ENCODE measurements at regions not wholly inside any gene's neighbourhood (a gene's known extent, or its start where the extent isn't known, plus 50 kb on each side); places are given as distances from the start of the nearest gene placed in this dataset.
A peak's percentile ranks its signal among the peaks of the same experiment; 100 is the strongest.

- DNase-seq (no peak), ATAC-seq (ENCODE audit: poor library complexity) (no peak)
- intact Hi-C loops (cut with DNase I), result no loop called here
Measured at GRCh38 chr2:194155431-194155830, 1501.6 kb upstream of the SLC39A10 start.

GRCh38 chr2:194151231-194151630 is 1505.8 kb upstream of the SLC39A10 start:
- DNase-seq (no peak), ATAC-seq (ENCODE audit: poor library complexity) (no peak)
- intact Hi-C loops (cut with DNase I), result no loop called here

GRCh38 chr2:194135463-194135862 is 1521.6 kb upstream of the SLC39A10 start:
- DNase-seq, result no peak
- no peak for ATAC-seq (ENCODE audit: poor library complexity)
- intact Hi-C loops (cut with DNase I), result no loop called here

- intact Hi-C loops (cut with DNase I), result no loop called here
- DNase-seq (no peak), ATAC-seq (ENCODE audit: poor library complexity) (no peak)
Measured at GRCh38 chr2:194128810-194129209, 1528.2 kb upstream of the SLC39A10 start.

GRCh38 chr2:194126418-194126817 is 1530.6 kb upstream of the SLC39A10 start:
- no peak for ATAC-seq (ENCODE audit: poor library complexity)
- intact Hi-C loops (cut with DNase I), result no loop called here
- no peak for DNase-seq

- ATAC-seq (ENCODE audit: poor library complexity), result no peak
- no peak for DNase-seq
- intact Hi-C loops (cut with DNase I), result no loop called here
Measured at GRCh38 chr2:194116861-194117260, 1540.2 kb upstream of the SLC39A10 start.

- DNase-seq (no peak), ATAC-seq (ENCODE audit: poor library complexity) (no peak)
- intact Hi-C loops (cut with DNase I), result no loop called here
Measured at GRCh38 chr2:194105358-194105757, 1551.7 kb upstream of the SLC39A10 start.

- intact Hi-C loops (cut with DNase I), result no loop called here
- no peak for DNase-seq
- peak; percentile 29 for ATAC-seq (ENCODE audit: poor library complexity)
Measured at GRCh38 chr2:194104687-194105086, 1552.3 kb upstream of the SLC39A10 start.

- ATAC-seq (ENCODE audit: poor library complexity), result no peak
- intact Hi-C loops (cut with DNase I), result no loop called here
- no peak for DNase-seq
Measured at GRCh38 chr2:194103941-194104659, 1552.9 kb upstream of the SLC39A10 start.

GRCh38 chr2:194102546-194102945 is 1554.5 kb upstream of the SLC39A10 start:
- intact Hi-C loops (cut with DNase I), result no loop called here
- no peak for ATAC-seq (ENCODE audit: poor library complexity)
- DNase-seq, result no peak

GRCh38 chr2:194100201-194100600 is 1556.8 kb upstream of the SLC39A10 start:
- ATAC-seq (ENCODE audit: poor library complexity) (no peak), DNase-seq (no peak)
- intact Hi-C loops (cut with DNase I), result no loop called here

- intact Hi-C loops (cut with DNase I), result no loop called here
- ATAC-seq (ENCODE audit: poor library complexity) (no peak), DNase-seq (no peak)
Measured at GRCh38 chr2:194096402-194096801, 1560.6 kb upstream of the SLC39A10 start.

GRCh38 chr2:194095359-194095758 is 1561.7 kb upstream of the SLC39A10 start:
- intact Hi-C loops (cut with DNase I), result no loop called here
- no peak for DNase-seq

GRCh38 chr2:194090251-194090905 is 1566.6 kb upstream of the SLC39A10 start:
- ATAC-seq (ENCODE audit: poor library complexity) (no peak), DNase-seq (no peak)
- intact Hi-C loops (cut with DNase I), result no loop called here

More at GRCh38 chr2:194095359-194095758, 1561.7 kb upstream of the SLC39A10 start:
- no peak for ATAC-seq (ENCODE audit: poor library complexity)

GRCh38 chr2:194087089-194087958 is 1569.7 kb upstream of the SLC39A10 start:
- ATAC-seq (ENCODE audit: poor library complexity), result no peak
- intact Hi-C loops (cut with DNase I), result no loop called here

GRCh38 chr2:194086129-194086528 is 1570.9 kb upstream of the SLC39A10 start:
- ATAC-seq (ENCODE audit: poor library complexity), result no peak
- intact Hi-C loops (cut with DNase I), result no loop called here
- DNase-seq, result no peak

More at GRCh38 chr2:194087089-194087958, 1569.7 kb upstream of the SLC39A10 start:
- DNase-seq, result no peak

- no peak for ATAC-seq (ENCODE audit: poor library complexity)
- intact Hi-C loops (cut with DNase I), result no loop called here
- no peak for DNase-seq
Measured at GRCh38 chr2:194079989-194080388, 1577.0 kb upstream of the SLC39A10 start.

GRCh38 chr2:194077366-194077765 is 1579.7 kb upstream of the SLC39A10 start:
- intact Hi-C loops (cut with DNase I), result no loop called here
- no peak for DNase-seq
- no peak for ATAC-seq (ENCODE audit: poor library complexity)

- ATAC-seq (ENCODE audit: poor library complexity) (no peak), DNase-seq (no peak)
- intact Hi-C loops (cut with DNase I), result no loop called here
Measured at GRCh38 chr2:194062401-194062800, 1594.6 kb upstream of the SLC39A10 start.

- DNase-seq (no peak), ATAC-seq (ENCODE audit: poor library complexity) (no peak)
- intact Hi-C loops (cut with DNase I), result no loop called here
Measured at GRCh38 chr2:194060269-194060668, 1596.8 kb upstream of the SLC39A10 start.
